NCI-H146 (cell line): ENCODE measurements at regions not wholly inside any gene's neighbourhood (a gene's known extent, or its start where the extent isn't known, plus 50 kb on each side); places are given as distances from the start of the nearest gene placed in this dataset.

Experiments used
- DNase-seq: peaks from one replicate; lab custom pipeline; 2025; lab: John Stamatoyannopoulos, UW

DNA sequence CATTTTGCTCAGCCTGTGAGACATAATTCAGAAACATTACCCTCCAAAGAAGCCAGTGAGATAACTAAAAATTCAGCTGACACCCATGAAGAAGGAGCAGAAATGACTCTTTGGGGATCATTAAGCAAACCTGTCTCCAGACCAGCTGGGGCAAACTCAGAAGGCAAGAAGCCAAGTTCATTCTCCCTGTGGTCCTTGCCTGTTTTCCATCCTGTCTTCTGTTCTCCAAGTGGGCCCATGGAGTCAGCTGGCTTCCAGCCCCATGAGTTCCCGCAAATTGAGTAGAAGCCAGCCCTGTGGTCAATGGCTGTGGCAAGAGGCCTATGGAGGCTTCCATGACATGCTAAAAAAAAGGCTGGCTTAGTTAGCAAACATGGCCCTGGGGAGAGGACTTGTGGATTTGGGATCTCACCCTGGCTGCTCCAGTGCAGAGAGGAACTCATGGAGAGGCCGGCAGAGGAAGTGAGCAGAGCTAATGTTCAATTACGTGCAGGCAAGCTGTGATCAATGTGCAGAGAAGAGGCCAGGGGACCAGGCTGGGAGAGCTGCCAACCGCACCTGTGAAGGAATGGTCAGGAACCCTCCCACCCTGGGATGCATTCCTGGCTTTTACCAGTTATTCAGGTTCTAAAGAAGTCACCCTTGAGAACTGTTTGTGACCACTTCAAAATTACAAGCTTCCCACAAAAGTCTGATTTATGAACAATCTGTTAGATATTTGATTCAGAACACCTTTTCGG lies 229.1 kb downstream of the TSHZ3 start:
- no peak for DNase-seq

DNA sequence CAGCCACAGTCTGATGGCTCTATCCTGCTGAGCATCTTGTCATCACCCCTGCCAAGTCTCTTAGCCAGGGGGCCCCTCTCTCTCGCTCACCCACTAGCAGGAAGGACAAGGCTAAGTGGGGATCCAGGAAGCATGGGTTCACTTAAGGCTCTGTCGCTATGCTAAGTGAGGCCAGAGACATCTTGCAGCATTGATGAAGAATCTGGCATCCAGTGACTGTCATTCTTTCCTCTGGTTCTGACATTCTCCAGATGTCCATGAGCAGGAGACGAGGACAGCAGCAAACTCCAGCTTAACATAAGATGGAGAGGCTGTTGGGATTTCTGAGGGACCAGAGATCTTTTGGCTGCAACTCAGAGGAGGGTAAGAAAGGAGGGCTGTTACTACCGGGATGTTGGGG lies 230.2 kb downstream of the TSHZ3 start:
- DNase-seq, result no peak

DNA sequence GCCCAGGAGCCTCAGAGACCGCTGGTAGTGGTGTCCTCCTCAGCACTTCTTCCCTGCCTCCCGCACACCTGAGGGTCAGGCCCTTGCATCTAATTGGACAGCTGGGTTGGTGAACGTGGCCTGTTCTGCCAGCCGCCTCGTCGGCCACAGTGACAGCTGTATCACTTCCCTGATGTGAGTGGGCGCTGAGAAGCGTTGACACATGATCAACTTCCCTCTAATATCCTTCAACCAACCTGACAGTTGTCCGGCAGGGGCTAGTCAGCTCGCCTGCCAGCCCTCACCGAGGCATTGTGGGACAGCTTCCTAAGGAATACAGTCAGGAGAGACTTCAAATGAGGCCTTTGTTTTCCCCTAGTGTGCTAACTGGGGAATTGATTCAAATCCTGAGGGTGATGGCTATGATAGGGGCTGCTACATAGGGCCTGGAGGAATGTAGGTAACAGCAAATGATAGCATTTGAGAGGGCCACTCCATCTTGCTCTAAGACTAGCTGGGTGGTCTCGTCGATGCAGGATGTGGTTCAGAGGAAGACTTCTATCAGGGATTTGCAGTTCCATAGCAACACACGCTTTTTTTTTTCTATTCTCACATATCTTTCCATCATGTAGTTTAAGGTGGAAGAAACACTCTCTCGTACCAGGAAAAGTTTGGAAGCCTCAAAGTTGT lies 230.8 kb downstream of the TSHZ3 start:
- no peak for DNase-seq

DNA sequence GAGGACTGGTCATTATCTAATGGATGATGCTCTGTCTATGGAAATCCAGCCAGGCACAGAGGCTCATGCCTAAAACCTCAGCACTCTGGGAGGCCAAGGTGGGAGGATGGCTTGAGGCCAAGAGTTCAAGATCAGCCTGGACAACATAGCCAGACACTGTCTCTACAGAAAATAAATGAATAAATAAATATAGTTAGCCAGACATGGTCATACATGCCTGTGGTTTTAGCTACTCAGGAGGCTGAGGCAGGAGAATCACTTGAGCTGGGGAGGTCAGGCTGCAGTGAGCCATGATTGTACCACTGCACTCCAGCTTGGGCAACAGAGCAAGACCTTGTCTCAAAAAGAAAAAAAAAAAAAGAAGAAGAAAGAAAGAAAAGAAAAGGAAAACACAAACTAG lies 234.7 kb downstream of the TSHZ3 start:
- DNase-seq, result no peak

DNA sequence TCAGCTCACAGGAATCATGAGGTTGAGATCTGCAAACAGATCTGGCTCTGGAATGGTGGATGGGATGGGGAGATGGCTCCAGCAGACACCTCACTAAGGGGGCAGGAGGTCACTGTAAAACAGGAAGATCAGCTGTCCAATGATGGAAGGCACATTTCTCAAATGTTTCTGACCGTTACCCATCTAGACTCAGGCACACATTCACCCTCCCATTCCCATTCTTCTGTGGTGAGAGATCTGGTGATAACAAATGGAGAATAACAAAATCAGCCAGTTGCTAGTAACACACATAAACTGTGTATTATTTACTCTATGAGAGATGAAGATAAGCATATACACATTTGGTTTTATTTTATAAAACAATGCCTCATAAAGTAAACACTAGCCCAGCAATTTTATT lies 235.9 kb downstream of the TSHZ3 start:
- no peak for DNase-seq

DNA sequence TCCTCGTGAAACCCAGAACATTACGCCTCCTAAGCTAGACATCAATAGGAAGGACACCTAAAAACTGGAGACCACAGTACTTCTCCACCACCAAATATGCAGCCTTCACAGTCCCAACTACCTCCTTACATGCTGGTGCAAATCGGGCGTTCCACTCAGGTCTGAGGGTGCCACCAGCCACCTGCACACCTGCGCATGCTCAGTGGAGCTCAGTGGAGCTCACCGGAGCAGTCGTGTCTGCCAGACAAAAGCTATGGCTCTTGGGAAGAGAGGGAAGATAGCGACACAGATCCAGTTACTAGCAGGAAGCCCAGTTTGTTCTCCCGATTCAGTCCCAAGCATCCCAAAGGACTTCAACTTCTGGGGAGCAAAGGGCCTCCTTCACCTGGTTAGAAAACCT lies 237.1 kb downstream of the TSHZ3 start:
- no peak for DNase-seq

DNA sequence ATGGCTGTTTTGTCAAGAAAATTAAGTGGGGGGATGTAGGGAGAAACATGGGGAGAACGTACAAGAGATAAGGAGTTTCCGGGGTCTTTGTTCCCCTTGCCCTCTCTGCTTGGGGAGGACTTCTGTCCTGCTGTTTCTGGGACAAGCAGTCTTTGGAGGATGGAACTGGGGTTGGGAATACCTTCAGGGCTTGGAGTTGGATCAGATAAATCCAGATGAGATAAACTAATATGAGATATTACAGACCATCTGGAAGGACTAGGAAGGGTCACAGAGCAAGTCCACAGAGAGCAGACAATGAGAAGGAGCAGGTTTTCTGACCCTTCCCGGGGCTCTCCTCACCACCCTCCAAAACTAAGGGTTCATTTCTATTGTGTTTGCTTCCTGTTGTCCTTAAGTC lies 237.5 kb downstream of the TSHZ3 start:
- DNase-seq, result no peak

DNA sequence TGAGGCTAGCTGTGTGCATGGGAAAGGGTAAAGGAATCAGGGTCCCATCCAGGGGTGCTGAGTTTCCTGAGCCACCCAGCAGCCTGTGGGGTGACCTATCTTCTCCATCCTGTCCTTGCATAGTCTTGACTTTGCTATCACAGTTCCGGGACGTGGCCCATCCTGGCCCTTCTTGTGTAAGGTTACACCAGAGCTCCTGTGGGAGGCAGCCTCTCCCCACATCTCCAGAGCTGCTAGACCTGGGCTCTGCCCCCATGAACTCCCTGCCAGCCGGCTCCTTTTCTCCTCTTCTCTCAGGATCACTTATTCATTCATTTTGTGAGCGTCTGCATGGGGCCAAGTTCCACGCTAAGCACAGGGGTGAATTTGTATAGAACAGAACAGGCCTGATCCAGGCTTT lies 238.9 kb downstream of the TSHZ3 start:
- no peak for DNase-seq

DNA sequence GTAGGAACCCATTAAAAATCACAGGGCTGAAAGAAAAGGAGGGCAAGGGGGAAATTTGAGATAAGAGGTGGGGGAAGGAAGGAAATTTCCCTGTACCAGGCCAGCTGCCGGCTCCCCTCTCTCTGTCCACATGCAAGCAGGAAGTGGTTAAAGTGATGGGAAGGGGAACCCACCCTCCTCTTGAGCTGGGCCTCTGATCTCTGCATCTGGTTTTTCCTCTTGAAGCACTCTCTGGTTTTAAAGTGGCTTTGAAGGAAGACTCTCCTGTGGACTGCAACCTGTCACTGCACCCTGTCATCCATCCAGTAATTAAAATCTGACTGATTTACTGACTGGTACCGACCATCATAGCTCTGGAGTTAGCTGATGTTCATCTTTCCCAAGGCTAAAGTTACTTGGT lies 239.6 kb downstream of the TSHZ3 start:
- DNase-seq, result no peak

DNA sequence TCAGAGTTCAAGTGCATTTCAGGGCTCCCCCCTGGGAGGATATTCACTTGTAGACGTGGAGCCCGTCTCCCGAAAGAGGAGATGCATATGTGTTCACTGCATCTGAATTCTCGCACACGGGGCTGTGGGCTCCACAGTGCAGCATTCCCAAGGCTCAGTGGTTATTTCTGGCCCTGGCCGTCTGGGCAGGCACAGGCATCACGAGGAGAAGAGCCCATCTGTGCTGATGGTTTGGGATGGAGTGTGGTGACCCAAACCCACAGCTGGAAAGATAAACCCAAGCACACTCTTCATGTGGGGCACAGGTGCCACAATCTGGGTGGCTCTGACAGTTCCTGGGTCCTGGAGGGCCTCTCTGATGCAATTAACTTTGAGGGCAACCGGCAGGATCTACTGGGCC lies 242.1 kb downstream of the TSHZ3 start:
- DNase-seq, result no peak

DNA sequence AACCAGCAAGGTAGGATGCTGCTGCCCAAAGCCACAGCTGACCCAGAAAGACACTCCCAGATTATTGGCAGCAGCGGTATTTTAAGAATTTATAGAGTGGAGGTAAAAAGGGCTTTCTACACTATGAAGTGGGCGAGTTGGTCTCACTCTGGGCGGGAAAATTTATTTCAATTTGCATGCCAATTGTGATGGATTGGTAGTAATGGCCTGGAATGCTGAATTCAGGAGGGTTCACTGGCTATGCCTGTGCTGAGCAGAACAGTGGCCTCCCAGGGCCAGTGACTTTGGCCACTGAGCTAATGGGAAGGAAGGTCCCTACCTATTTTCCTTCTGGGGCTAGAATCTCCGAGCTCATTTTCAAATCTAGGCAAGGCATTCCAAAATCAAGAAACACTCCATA lies 243.5 kb downstream of the TSHZ3 start:
- no peak for DNase-seq

DNA sequence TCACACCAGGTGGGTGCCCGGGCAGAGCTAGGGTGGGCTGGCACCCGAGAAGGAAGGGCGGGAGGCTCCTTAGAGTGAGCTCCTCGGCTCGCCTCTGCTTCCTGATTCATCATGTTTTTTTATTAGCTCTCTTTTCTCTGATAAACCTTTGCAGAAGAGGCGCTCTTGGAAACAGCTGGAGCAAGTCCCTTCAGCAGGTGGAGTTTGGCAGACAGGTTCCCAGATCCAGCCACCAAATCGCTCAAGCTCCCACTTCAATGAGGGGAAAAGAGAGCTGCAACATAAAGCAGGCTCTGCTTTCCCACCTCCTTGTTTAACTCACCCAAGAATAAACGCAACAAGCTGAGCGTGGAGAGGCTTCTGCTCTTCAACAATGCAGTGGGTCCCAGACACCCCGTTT lies 244.8 kb downstream of the TSHZ3 start:
- DNase-seq, result no peak

DNA sequence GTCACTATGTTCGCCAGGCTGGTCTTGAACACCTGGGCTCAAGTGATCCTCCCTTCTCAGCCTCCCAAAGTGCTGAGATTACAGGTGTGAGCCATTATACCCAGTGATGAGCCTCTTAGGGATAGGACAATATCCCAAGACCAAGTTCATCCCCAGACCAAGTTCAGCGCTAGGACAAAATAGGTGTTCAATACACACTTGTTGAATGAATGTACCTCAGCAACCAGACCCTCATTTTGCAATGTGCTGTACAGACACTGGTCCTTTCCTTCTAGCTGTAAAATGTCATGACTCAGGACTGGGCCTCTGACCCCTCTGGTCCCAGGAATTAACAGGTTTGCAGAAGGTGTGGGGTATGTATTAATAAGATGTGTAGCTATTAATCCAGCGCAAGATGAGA lies 246.0 kb downstream of the TSHZ3 start:
- DNase-seq, result no peak

DNA sequence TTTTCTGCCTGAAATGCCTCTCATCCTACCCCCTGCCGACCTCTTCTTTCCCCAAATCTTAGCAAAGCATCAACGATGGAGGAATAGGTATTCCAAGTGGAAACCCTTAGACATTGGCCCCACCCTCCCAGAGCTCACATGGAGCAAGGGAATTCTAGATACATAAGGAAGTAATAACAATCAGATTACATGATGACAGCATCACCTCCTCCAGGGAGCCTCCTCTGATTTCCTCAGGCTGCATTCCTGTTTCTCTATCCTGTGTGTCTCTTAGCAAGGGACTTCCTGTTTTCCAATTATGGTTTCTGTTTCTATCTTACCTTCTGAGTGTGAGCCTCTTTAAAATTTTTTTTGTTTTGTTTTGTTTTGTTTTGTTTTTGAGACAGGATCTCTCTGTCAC lies 246.6 kb downstream of the TSHZ3 start:
- DNase-seq, result no peak

DNA sequence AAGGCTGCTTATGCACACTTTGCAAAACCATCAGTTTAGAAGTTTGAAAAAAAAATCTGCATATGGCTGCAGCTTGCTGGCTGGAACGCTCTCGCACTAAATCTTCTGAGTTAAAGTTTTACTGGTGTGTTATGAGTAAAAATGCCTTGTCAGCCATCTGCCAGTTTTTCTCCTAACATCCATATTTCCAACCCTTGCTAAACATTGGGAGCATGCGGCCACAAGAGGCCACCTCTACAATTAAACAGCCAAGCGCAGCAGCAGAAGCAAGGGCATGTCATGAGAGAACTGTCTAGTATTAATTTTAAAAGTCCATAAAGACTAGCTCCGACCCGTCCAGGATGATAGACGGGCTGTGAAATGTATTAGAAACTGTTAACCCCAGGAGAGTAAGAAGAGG lies 248.3 kb downstream of the TSHZ3 start:
- no peak for DNase-seq

DNA sequence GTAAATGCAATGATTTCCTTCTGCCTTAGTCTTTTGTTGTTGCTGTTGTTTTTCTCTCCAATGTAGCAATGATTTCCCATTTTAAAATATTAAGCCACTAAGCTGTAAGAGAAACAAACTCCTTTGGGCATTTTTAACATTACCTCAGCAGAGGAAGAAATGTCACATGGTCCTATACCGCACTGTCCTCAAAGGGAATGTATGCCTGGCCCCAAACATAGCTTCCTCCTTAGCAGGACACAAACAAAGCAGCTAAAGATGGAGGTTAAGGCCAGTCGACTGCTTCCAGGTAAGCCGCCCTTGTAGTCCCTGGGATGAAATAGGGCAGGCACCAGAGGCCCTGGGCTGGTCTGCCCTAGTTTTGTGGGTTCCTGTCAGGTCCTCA lies 249.0 kb downstream of the TSHZ3 start:
- DNase-seq, result no peak

DNA sequence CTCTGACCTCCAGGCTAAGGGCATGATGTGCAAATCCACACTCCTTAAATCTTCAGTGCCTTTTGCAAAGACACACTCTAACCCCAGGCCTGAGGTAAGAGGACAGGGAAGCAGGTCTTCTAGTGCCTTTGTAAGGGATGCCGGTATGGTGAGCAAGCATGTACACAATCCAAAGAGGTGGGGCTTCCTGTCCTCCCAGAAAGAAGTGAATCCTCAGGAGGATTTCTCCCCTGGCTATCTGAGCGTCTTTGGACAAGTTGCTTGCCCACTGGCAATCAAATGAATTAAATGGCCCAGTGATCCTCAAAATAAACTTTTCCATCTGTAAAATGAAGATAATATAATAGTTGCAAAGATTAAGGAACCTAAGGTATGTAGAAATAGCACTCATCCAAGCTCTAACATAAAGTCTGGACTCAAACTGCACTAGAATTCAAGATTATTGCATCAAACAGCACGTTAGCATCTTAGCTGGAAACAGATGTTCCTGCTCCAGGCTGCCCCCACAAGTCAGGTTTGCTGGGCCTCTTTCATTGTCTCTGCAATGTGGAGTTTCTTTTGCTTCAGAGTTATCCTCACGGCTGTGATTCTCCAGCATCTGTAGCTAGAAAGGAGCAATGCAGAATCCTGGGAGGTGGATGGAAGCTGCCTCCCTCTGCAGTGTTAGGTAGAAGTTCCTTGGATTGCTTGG lies 249.6 kb downstream of the TSHZ3 start:
- no peak for DNase-seq

DNA sequence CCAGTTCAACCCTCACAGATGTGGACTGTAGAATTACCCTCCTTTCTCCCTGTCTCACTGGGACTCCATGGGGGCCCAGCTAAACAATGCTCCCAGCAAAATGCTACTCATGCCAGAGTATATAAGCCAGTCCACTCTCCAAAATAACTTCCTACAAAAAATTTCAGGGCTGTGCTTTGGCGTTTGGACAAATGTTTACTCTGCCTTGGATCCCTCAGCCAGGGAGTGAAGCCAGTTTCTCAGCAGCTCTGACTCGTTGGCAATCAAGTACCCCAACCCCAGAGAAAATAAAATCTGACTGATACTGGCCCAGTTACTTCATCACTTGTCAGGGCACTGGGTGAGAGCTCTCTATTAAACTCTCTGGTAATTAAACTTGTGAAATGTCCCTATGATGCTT lies 250.4 kb downstream of the TSHZ3 start:
- DNase-seq, result no peak

DNA sequence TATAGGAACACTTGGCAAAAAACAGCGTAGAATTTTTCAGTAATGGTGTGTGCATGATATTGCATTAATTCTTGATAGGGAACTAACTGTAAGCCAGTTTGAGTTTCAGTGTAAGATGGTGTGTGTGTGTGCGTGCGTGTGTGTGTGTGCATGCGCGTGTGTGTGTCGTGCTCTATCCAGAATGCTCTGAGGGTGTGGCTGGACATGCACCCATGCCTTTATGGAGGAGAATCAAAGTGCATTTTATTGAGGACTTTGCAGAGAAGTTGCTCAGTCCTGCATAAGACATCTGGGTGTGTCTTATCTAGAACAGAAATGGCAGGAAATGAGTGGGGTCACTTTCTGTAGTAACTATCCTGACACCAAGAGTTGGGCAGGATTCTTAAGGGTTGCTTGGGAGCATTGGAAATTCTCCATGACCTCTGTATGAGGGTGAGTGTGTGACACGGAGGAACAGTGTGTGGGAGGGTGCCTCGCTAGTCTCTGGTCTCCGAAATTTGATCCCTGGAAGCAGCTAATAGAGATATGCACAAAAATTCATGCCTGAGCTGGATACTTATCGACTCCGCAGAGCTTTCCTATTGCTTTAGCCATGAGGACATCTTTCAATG lies 252.2 kb downstream of the TSHZ3 start:
- no peak for DNase-seq

DNA sequence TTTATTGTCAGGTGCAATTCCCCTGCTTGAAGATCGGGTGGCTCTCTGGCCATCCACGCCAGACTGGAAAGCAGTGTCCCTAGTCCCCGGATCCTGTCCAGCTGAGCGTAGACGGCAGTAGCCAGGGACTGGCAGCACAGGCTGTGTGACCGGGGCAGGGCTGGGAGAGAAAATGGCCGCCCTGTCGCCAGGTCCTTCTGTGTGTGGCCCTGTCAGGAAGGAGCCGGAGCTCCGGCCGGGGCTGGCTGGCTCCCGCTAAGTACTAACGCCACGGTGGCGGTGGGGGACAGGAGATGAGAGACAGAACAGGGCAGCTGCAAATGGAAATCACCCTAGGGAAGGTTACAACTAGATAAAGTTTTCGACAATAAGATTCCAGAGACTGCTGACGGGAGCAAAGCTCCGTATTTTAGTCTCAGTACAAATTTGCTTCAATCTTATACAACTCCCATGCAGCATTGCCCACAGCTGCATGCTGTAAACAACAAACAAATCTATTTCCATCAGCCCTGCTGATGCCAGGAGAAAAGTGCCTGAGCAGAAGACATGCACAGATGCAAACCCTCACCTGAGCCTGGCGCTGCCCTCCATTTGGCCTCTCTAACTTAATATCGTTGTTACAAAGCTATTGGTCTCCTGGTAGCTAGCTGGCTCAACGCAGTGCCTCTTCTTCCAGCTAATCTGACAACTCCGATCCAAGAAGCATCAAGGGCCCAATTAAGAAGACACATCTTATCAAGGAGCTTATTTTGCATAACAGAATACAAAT lies 253.0 kb downstream of the TSHZ3 start:
- DNase-seq, result no peak

DNA sequence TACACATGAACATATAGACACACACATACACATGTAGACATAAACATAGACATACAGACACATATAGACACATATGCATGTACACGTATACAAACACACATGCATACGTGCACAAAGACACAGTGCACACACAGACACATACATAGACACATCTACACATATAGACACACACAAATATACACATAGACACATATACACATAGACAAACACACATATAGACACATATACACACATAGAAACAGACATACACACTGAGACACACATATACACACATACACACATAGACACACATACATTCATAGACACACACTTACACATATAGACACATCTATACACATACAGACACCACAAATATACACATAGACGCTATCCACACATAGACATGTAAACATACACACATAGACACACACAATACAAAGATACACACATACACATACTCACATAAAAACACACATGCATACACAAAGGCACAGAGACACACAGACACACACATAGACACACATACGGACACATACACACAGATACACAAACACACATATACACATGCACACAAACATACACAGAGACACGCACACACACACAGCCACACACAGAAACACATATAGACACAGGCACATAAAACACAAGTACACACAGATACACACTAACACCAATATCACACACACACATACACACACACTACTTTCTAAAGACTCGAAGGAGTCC lies 254.0 kb downstream of the TSHZ3 start:
- DNase-seq, result no peak

DNA sequence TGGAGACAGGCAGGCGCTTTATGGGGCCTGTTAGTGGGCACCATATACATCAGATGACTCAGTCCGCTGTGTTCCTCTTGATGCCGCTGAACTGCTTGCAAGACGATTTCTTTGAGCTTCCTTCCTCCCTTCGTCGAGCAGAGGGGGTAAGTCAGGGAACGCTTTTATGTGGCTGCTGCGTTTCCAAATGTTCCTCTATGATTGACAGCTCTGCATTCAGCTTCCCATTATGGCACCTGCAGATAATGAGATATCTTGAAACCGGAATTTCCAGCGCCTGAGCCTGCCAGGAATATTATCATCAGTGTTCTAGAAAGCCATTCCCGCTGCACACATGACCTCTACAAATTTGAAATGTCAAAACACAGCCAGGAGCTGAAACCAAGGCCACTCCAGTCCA lies 257.0 kb downstream of the TSHZ3 start:
- DNase-seq, result no peak
